SK-N-SH (cell line): ENCODE measurements at regions not wholly inside any gene's neighbourhood (a gene's known extent, or its start where the extent isn't known, plus 50 kb on each side); places are given as distances from the start of the nearest gene placed in this dataset.

Source experiments
- CTCF ChIA-PET: fragments of 300-600, 350-600 bp; formaldehyde crosslinking; extraction: SDS; loops from one replicate; lab custom pipeline; 2021; lab: Yijun Ruan, JAX
- POLR2A ChIA-PET: fragments of 350-600 bp; sonication (Branson Sonifier 250); formaldehyde crosslinking; extraction: SDS; loops from one replicate; lab custom pipeline; 2020; ENCODE audit warnings: antibody characterized with exemption, inconsistent platforms; lab: Yijun Ruan, JAX
- DNase-seq: peaks from one replicate; pipeline ENCODE4 v3.0.0; 2012
- H2AFZ ChIP-seq: fragments of 200-600 bp; sonication (generic); 2 replicates; pipeline ENCODE4 v1.8.1; 2016; ENCODE audit warnings: antibody characterized with exemption, mild to moderate bottlenecking, low read depth
- H3F3A ChIP-seq: fragments of 200-600 bp; sonication (generic); replicated peaks from 2 replicates; pipeline ENCODE3; 2016; ENCODE audit warnings: antibody characterized with exemption, mild to moderate bottlenecking; ENCODE audit not compliant: insufficient read depth
- H3K27ac ChIP-seq, 2 experiments: fragments of 200-500 bp in 1 of 2; fragments of 200-600 bp in 1 of 2; sonication (Bioruptor generic) in 1 of 2; sonication (generic), shearing (Covaris generic) in 1 of 2; 2 replicates each; pipeline versions ENCODE4 v1.5.1 to v1.6.1; 2014 to 2016; ENCODE audit warnings: low read depth in 2 of 2, inconsistent platforms in 1 of 2, low read length in 1 of 2, mild to moderate bottlenecking in 1 of 2, mixed read lengths in 1 of 2
- H3K27me3 ChIP-seq: fragments of 200-600 bp; sonication (generic), shearing (Covaris generic); 2 replicates; pipeline ENCODE4 v1.6.1; 2016; ENCODE audit warnings: mixed run types; ENCODE audit not compliant: insufficient read depth
- H3K36me3 ChIP-seq, 2 experiments: fragments of 200-500 bp in 1 of 2; fragments of 200-600 bp in 1 of 2; sonication (Bioruptor generic) in 1 of 2; sonication (generic) in 1 of 2; replicated peaks in 1 of 2; 2 replicates each; pipeline versions ENCODE3 to v1.5.1; 2014 to 2016; ENCODE audit warnings: low read length in 1 of 2, mild to moderate bottlenecking in 1 of 2; ENCODE audit not compliant: insufficient read depth in 2 of 2, control insufficient read depth in 1 of 2
- H3K4me1 ChIP-seq, 2 experiments: fragments of 200-500 bp in 1 of 2; fragments of 200-600 bp in 1 of 2; sonication (Bioruptor generic) in 1 of 2; sonication (generic), shearing (Covaris generic) in 1 of 2; 2 replicates each; pipeline versions ENCODE4 v1.5.1 to v1.6.1; 2014 to 2016; ENCODE audit warnings: low read depth in 1 of 2, low read length in 1 of 2, mixed run types in 1 of 2; ENCODE audit not compliant: insufficient read depth in 2 of 2, control insufficient read depth in 1 of 2
- H3K4me2 ChIP-seq: fragments of 200-600 bp; sonication (generic), shearing (Covaris generic); 2 replicates; pipeline ENCODE4 v1.6.1; 2017; ENCODE audit warnings: mixed run types
- H3K4me3 ChIP-seq, 2 experiments: fragments of 200-500 bp in 1 of 2; fragments of 200-600 bp in 1 of 2; sonication (Bioruptor generic) in 1 of 2; sonication (generic), shearing (Covaris generic) in 1 of 2; 2 replicates each; pipeline versions ENCODE4 v1.5.1 to v1.8.1; 2014 to 2016; ENCODE audit warnings: low read depth in 2 of 2, inconsistent platforms in 1 of 2, low read length in 1 of 2, mild to moderate bottlenecking in 1 of 2, mixed read lengths in 1 of 2, moderate library complexity in 1 of 2
- H3K79me2 ChIP-seq: fragments of 200-600 bp; sonication (generic); 2 replicates; pipeline ENCODE4 v1.8.1; 2017; ENCODE audit warnings: mild to moderate bottlenecking; ENCODE audit not compliant: insufficient read depth
- H3K9ac ChIP-seq: fragments of 200-600 bp; sonication (generic); 2 replicates; pipeline ENCODE4 v1.6.1; 2017; ENCODE audit warnings: mixed run types
- H3K9me2 ChIP-seq: fragments of 200-600 bp; sonication (generic); 2 replicates; pipeline ENCODE4 v1.6.1; 2017; ENCODE audit warnings: mixed run types
- H3K9me3 ChIP-seq: fragments of 200-600 bp; sonication (generic); 2 replicates; pipeline ENCODE4 v1.6.1; 2017; ENCODE audit warnings: mixed run types, mild to moderate bottlenecking, moderate library complexity
- H4K20me1 ChIP-seq: fragments of 200-600 bp; sonication (generic); 2 replicates; pipeline ENCODE4 v1.6.1; 2017; ENCODE audit warnings: mild to moderate bottlenecking, mixed run types; ENCODE audit not compliant: insufficient read depth
- ELF1 ChIP-seq: IDR thresholded peaks from 2 replicates; pipeline ENCODE4 v1.4.0; 2012
- EZH2phosphoT487 ChIP-seq: fragments of 200-600 bp; sonication (generic); IDR thresholded peaks from 2 replicates; pipeline ENCODE4 v1.6.1; 2017; ENCODE audit warnings: low read depth, mixed run types, mild to moderate bottlenecking, antibody characterized with exemption, moderate library complexity, borderline replicate concordance
- FOXJ3 ChIP-seq: sonication (generic); formaldehyde crosslinking; IDR thresholded peaks from 2 replicates; pipeline ENCODE4 v1.5.1; 2020; ENCODE audit warnings: mild to moderate bottlenecking, missing genetic modification reagents
- FOXM1 ChIP-seq: IDR thresholded peaks from 2 replicates; pipeline ENCODE4 v1.4.0; 2012; ENCODE audit warnings: low read depth, mild to moderate bottlenecking
- GABPA ChIP-seq: IDR thresholded peaks from 2 replicates; pipeline ENCODE4 v1.4.0; 2012; ENCODE audit warnings: low read depth, mild to moderate bottlenecking
- GATA2 ChIP-seq: sonication (generic); formaldehyde crosslinking; IDR thresholded peaks from 2 replicates; pipeline ENCODE4 v1.5.0; 2020; ENCODE audit warnings: mild to moderate bottlenecking, missing genetic modification reagents
- MEF2A ChIP-seq: IDR thresholded peaks from 2 replicates; pipeline ENCODE4 v1.4.0; 2012; ENCODE audit warnings: low read depth, borderline replicate concordance
- MXI1 ChIP-seq: IDR thresholded peaks from 2 replicates; pipeline ENCODE4 v1.6.1; 2012; ENCODE audit warnings: mild to moderate bottlenecking, low read depth, low read length, improper control_type of control experiment
- POLR2AphosphoS5 ChIP-seq: IDR thresholded peaks from 2 replicates; pipeline ENCODE4 v1.6.1; 2012; ENCODE audit warnings: low read depth, low read length
- RAD21 ChIP-seq: IDR thresholded peaks from 2 replicates; pipeline ENCODE4 v1.6.1; 2012; ENCODE audit warnings: mild to moderate bottlenecking, low read length
- RCOR1 ChIP-seq: fragments of 150-350 bp; IDR thresholded peaks from 2 replicates; pipeline ENCODE4 v1.6.1; 2017; ENCODE audit warnings: antibody characterized with exemption, low read length
- SIN3A ChIP-seq: IDR thresholded peaks from 2 replicates; pipeline ENCODE4 v1.6.1; 2012; ENCODE audit warnings: low read depth, mild to moderate bottlenecking, low read length, moderate library complexity, borderline replicate concordance
- SMC3 ChIP-seq: IDR thresholded peaks from 2 replicates; pipeline ENCODE4 v1.6.1; 2012; ENCODE audit warnings: low read depth, low read length, improper control_type of control experiment
- TCF12 ChIP-seq: IDR thresholded peaks from 2 replicates; pipeline ENCODE4 v1.4.0; 2012
- TEAD4 ChIP-seq: IDR thresholded peaks from 2 replicates; pipeline ENCODE4 v1.4.0; 2012; ENCODE audit warnings: mild to moderate bottlenecking, borderline replicate concordance; ENCODE audit not compliant: insufficient read depth
- WGBS: methylation state at CpG from one replicate; pipeline ENCODE4 v1.1.6; 2017; ENCODE audit warnings: low lambda C conversion rate; 5-methylcytosine and 5-hydroxymethylcytosine counted together
- TF ChIP-seq, protein P1 (sequence below): IDR thresholded peaks from 2 replicates; pipeline ENCODE4 v1.4.0; 2012; ENCODE audit warnings: low read depth, borderline replicate concordance
- TF ChIP-seq, protein P2 (sequence below): IDR thresholded peaks from 2 replicates; pipeline ENCODE4 v1.4.0; 2012; ENCODE audit warnings: low read depth, borderline replicate concordance
- TF ChIP-seq, protein P3 (sequence below): IDR thresholded peaks from 2 replicates; pipeline ENCODE4 v1.4.0; 2012; ENCODE audit warnings: low read depth
- TF ChIP-seq, protein P4 (sequence below): fragments of 200-600 bp; sonication (generic); IDR thresholded peaks from 2 replicates; pipeline ENCODE4 v1.6.1; 2017; ENCODE audit warnings: antibody characterized with exemption, mild to moderate bottlenecking, moderate library complexity
- TF ChIP-seq, protein P5 (sequence below): fragments of 150-350 bp; IDR thresholded peaks from 2 replicates; pipeline ENCODE4 v1.6.1; 2017; ENCODE audit warnings: antibody characterized with exemption, low read length, low read depth, borderline replicate concordance

DNA sequence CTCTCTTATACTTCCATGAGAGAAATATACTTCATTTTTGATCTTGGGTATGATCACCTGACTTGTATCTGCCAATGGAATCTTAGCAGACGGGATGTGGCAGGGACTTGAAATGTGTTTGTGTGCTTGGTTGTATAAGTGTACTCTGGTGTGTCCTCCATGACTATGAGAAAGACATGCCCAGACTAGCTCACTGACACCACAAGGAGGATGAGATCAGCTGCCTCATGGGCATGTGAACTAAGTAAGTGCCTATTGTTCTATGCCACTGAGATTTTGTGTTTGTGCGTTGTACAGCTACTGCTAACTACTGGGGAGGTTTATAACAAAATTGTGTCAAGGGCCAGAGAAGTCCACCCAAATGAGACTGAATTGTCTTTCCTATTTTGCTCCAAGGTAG lies 402.2 kb upstream of the SALL1 start:
- H3K36me3 ChIP-seq, result no peaks in the 10 kb centered on the region
- no peak overlapping the region for H3K4me3 ChIP-seq
- POLR2A ChIA-PET, result no interaction called here
- 95% methylated on average over 2 of the region's 2 CpGs for WGBS
- no peaks in the 10 kb centered on the region for H3K9me3 ChIP-seq
- peaks cover 4 to 9% of the 10 kb centered on the region in 2 experiments; a peak in 2 of 4 replicates for H3K4me1 ChIP-seq
- TF ChIP-seq FOXJ3 (CRISPR knock-in tag), result no peak
- TF ChIP-seq, protein P1, sequence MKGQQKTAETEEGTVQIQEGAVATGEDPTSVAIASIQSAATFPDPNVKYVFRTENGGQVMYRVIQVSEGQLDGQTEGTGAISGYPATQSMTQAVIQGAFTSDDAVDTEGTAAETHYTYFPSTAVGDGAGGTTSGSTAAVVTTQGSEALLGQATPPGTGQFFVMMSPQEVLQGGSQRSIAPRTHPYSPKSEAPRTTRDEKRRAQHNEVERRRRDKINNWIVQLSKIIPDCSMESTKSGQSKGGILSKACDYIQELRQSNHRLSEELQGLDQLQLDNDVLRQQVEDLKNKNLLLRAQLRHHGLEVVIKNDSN, result no peak
- no peak for TF ChIP-seq FOXM1
- TF ChIP-seq, protein P2, sequence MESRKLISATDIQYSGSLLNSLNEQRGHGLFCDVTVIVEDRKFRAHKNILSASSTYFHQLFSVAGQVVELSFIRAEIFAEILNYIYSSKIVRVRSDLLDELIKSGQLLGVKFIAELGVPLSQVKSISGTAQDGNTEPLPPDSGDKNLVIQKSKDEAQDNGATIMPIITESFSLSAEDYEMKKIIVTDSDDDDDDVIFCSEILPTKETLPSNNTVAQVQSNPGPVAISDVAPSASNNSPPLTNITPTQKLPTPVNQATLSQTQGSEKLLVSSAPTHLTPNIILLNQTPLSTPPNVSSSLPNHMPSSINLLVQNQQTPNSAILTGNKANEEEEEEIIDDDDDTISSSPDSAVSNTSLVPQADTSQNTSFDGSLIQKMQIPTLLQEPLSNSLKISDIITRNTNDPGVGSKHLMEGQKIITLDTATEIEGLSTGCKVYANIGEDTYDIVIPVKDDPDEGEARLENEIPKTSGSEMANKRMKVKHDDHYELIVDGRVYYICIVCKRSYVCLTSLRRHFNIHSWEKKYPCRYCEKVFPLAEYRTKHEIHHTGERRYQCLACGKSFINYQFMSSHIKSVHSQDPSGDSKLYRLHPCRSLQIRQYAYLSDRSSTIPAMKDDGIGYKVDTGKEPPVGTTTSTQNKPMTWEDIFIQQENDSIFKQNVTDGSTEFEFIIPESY, result no peak
- no peak for TF ChIP-seq ELF1
- TF ChIP-seq, protein P3, sequence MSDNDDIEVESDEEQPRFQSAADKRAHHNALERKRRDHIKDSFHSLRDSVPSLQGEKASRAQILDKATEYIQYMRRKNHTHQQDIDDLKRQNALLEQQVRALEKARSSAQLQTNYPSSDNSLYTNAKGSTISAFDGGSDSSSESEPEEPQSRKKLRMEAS, result no peak
- no peak for TF ChIP-seq TEAD4
- TF ChIP-seq, protein P4, sequence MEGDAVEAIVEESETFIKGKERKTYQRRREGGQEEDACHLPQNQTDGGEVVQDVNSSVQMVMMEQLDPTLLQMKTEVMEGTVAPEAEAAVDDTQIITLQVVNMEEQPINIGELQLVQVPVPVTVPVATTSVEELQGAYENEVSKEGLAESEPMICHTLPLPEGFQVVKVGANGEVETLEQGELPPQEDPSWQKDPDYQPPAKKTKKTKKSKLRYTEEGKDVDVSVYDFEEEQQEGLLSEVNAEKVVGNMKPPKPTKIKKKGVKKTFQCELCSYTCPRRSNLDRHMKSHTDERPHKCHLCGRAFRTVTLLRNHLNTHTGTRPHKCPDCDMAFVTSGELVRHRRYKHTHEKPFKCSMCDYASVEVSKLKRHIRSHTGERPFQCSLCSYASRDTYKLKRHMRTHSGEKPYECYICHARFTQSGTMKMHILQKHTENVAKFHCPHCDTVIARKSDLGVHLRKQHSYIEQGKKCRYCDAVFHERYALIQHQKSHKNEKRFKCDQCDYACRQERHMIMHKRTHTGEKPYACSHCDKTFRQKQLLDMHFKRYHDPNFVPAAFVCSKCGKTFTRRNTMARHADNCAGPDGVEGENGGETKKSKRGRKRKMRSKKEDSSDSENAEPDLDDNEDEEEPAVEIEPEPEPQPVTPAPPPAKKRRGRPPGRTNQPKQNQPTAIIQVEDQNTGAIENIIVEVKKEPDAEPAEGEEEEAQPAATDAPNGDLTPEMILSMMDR, result no peak
- no peak for TF ChIP-seq RCOR1
- TF ChIP-seq EZH2phosphoT487, result no peak
- no peak for TF ChIP-seq MEF2A
- no peak for TF ChIP-seq GATA2 (CRISPR knock-in tag)
- TF ChIP-seq, protein P5, sequence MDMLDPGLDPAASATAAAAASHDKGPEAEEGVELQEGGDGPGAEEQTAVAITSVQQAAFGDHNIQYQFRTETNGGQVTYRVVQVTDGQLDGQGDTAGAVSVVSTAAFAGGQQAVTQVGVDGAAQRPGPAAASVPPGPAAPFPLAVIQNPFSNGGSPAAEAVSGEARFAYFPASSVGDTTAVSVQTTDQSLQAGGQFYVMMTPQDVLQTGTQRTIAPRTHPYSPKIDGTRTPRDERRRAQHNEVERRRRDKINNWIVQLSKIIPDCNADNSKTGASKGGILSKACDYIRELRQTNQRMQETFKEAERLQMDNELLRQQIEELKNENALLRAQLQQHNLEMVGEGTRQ, result no peak
- no peak for TF ChIP-seq GABPA
- TF ChIP-seq SMC3, result no peak
- no peak for TF ChIP-seq POLR2AphosphoS5
- no peak for TF ChIP-seq RAD21
- no peak for TF ChIP-seq TCF12
- TF ChIP-seq MXI1, result no peak
- no peak for TF ChIP-seq SIN3A
- H2AFZ ChIP-seq, result no peak overlapping the region
- CTCF ChIA-PET, result no interaction called here
- no peaks in the 10 kb centered on the region for H3K9me2 ChIP-seq
- no peak for DNase-seq
- no peak overlapping the region for H3K4me2 ChIP-seq
- no peaks in the 10 kb centered on the region for H4K20me1 ChIP-seq
- H3F3A ChIP-seq, result no peaks in the 10 kb centered on the region
- no peak overlapping the region for H3K9ac ChIP-seq
- H3K79me2 ChIP-seq, result no peaks in the 10 kb centered on the region
- no peak overlapping the region for H3K27ac ChIP-seq
- no peaks in the 10 kb centered on the region for H3K27me3 ChIP-seq
